H1 (cell line): ENCODE measurements at regions not wholly inside any gene's neighbourhood (a gene's known extent, or its start where the extent isn't known, plus 50 kb on each side); places are given as distances from the start of the nearest gene placed in this dataset.

Source experiments
- CTCF ChIA-PET: fragments of 300-600 bp; sonication (Branson Sonifier 250); formaldehyde crosslinking; loops from one replicate; lab custom pipeline; 2021; ENCODE audit not compliant: partially characterized antibody; lab: Charles Lee
- POLR2A ChIA-PET: fragments of 300-600 bp; sonication (Branson Sonifier 250); formaldehyde crosslinking; loops from one replicate; lab custom pipeline; 2021; ENCODE audit warnings: inconsistent platforms; ENCODE audit not compliant: partially characterized antibody; lab: Charles Lee
- DNase-seq, 2 experiments: peaks; one replicate each; pipeline versions ENCODE4 v3.0.0 to v3.0.0-alpha.2; 2010 to 2022; ENCODE audit warnings: low spot score in 2 of 2, low read depth in 1 of 2, mixed read lengths in 1 of 2
- FAIRE-seq: peaks from 2 replicates; lab custom pipeline; 2011; peaks lifted over from hg19 to GRCh38; lab: Jason Lieb, UNC
- H2AFZ ChIP-seq: 2 replicates; pipeline ENCODE4 v1.8.1; 2012; ENCODE audit warnings: low read length, inconsistent platforms
- H2AK5ac ChIP-seq: 2 replicates; pipeline ENCODE4 v1.6.1; 2013; ENCODE audit warnings: low read depth, low read length
- H2BK120ac ChIP-seq: replicated peaks from 2 replicates; pipeline ENCODE3; 2013; ENCODE audit warnings: low read depth, low read length, inconsistent platforms
- H2BK12ac ChIP-seq: 2 replicates; pipeline ENCODE4 v1.6.1; 2013; ENCODE audit warnings: low read depth, low read length
- H2BK15ac ChIP-seq: 2 replicates; pipeline ENCODE4 v1.6.1; 2013; ENCODE audit warnings: low read length
- H2BK20ac ChIP-seq: 2 replicates; pipeline ENCODE4 v1.6.1; 2013; ENCODE audit warnings: low read length
- H2BK5ac ChIP-seq: 2 replicates; pipeline ENCODE4 v1.6.1; 2013; ENCODE audit warnings: low read depth, low read length
- H3K14ac ChIP-seq: 2 replicates; pipeline ENCODE4 v1.6.1; 2013; ENCODE audit warnings: inconsistent platforms; ENCODE audit not compliant: insufficient read length
- H3K18ac ChIP-seq: 2 replicates; pipeline ENCODE4 v1.6.1; 2013; ENCODE audit warnings: low read length; ENCODE audit errors: extremely low read depth
- H3K23ac ChIP-seq: 2 replicates; pipeline ENCODE4 v1.6.1; 2013; ENCODE audit warnings: inconsistent platforms; ENCODE audit not compliant: insufficient read length
- H3K23me2 ChIP-seq: 2 replicates; pipeline ENCODE4 v1.6.1; 2013; ENCODE audit warnings: low read depth, low read length
- H3K27ac ChIP-seq: 2 replicates; pipeline ENCODE4 v1.6.1; 2011; ENCODE audit warnings: low read depth, low read length, inconsistent platforms
- H3K27me3 ChIP-seq, 4 experiments: replicated peaks in 1 of 4; 1 replicate in 1 of 4; 2 replicates in 3 of 4; pipeline versions ENCODE4 v1.6.1 to v1.8.1; 2011 to 2013; ENCODE audit warnings: low read length in 3 of 4, mild to moderate bottlenecking in 3 of 4, inconsistent platforms in 2 of 4, mixed read lengths in 2 of 4, moderate library complexity in 1 of 4; ENCODE audit not compliant: control insufficient read depth in 3 of 4, insufficient read depth in 3 of 4; ENCODE audit errors: extremely low read depth in 1 of 4
- H3K36me3 ChIP-seq, 4 experiments: 2 replicates each; pipeline versions ENCODE4 v1.6.1 to v1.8.1; 2011 to 2013; ENCODE audit warnings: mild to moderate bottlenecking in 4 of 4, low read length in 3 of 4, moderate library complexity in 2 of 4, control low read depth in 1 of 4, inconsistent platforms in 1 of 4; ENCODE audit not compliant: insufficient read depth in 4 of 4, control insufficient read depth in 2 of 4
- H3K4ac ChIP-seq: replicated peaks from 2 replicates; pipeline ENCODE3; 2013; ENCODE audit warnings: low read length, low read depth, mixed read lengths, inconsistent platforms; ENCODE audit not compliant: insufficient read length
- H3K4me1 ChIP-seq, 4 experiments: replicated peaks in 1 of 4; 1 replicate in 1 of 4; 2 replicates in 3 of 4; pipeline versions ENCODE4 v1.6.1 to v1.8.1; 2011 to 2013; ENCODE audit warnings: low read length in 3 of 4, inconsistent platforms in 2 of 4, mixed read lengths in 1 of 4; ENCODE audit not compliant: insufficient read depth in 4 of 4, control insufficient read depth in 3 of 4
- H3K4me2 ChIP-seq, 2 experiments: 2 replicates each; pipeline versions ENCODE4 v1.6.1 to v1.8.1; 2011 to 2013; ENCODE audit warnings: low read depth in 2 of 2, low read length in 2 of 2, control low read depth in 1 of 2, inconsistent platforms in 1 of 2, mild to moderate bottlenecking in 1 of 2; ENCODE audit not compliant: insufficient read depth in 1 of 2
- H3K4me3 ChIP-seq, 4 experiments: fragments of 200-600, 300-600 bp in 1 of 4; sonication (generic), shearing (Covaris generic), sonication (Bioruptor Twin) in 1 of 4; 2 replicates each; pipeline versions ENCODE4 v1.5.1 to v1.8.1; 2011 to 2016; ENCODE audit warnings: low read length in 4 of 4, low read depth in 3 of 4, control low read depth in 2 of 4, inconsistent platforms in 2 of 4, mild to moderate bottlenecking in 2 of 4, mixed read lengths in 1 of 4, moderate library complexity in 1 of 4; ENCODE audit not compliant: insufficient read depth in 2 of 4; ENCODE audit errors: extremely low read depth in 1 of 4
- H3K56ac ChIP-seq: replicated peaks from 2 replicates; pipeline ENCODE3; 2013; ENCODE audit warnings: low read depth, mild to moderate bottlenecking, mixed read lengths, low read length, inconsistent platforms; ENCODE audit not compliant: insufficient read length
- H3K79me1 ChIP-seq: 2 replicates; pipeline ENCODE4 v1.6.1; 2013; ENCODE audit warnings: low read depth, low read length, control low read depth
- H3K79me2 ChIP-seq, 2 experiments: 2 replicates each; pipeline versions ENCODE4 v1.6.1 to v1.8.1; 2012 to 2013; ENCODE audit warnings: low read length in 2 of 2, mild to moderate bottlenecking in 2 of 2, inconsistent platforms in 1 of 2; ENCODE audit not compliant: insufficient read depth in 2 of 2, control insufficient read depth in 1 of 2
- H3K9ac ChIP-seq, 4 experiments: replicated peaks in 1 of 4; 1 replicate in 1 of 4; 2 replicates in 3 of 4; pipeline versions ENCODE4 v1.6.1 to v1.8.1; 2011 to 2013; ENCODE audit warnings: low read depth in 3 of 4, low read length in 3 of 4, control low read depth in 2 of 4, mild to moderate bottlenecking in 2 of 4, moderate library complexity in 2 of 4, inconsistent platforms in 1 of 4; ENCODE audit errors: extremely low read depth in 1 of 4
- H3K9me3 ChIP-seq, 2 experiments: 2 replicates each; pipeline versions ENCODE4 v1.6.1 to v1.8.1; 2012 to 2013; ENCODE audit warnings: mild to moderate bottlenecking in 2 of 2, moderate library complexity in 2 of 2, control low read depth in 1 of 2, inconsistent platforms in 1 of 2, low read depth in 1 of 2, low read length in 1 of 2, mixed read lengths in 1 of 2; ENCODE audit not compliant: insufficient read depth in 2 of 2
- H4K20me1 ChIP-seq, 2 experiments: replicated peaks in 1 of 2; 2 replicates each; pipeline versions ENCODE3 to v1.8.1; 2011 to 2013; ENCODE audit warnings: inconsistent platforms in 2 of 2, low read length in 2 of 2, mild to moderate bottlenecking in 1 of 2; ENCODE audit not compliant: insufficient read depth in 2 of 2, control insufficient read depth in 1 of 2
- H4K5ac ChIP-seq: 2 replicates; pipeline ENCODE4 v1.6.1; 2013; ENCODE audit warnings: low read length, low read depth, mixed read lengths, inconsistent platforms; ENCODE audit not compliant: insufficient read length
- H4K8ac ChIP-seq: 2 replicates; pipeline ENCODE4 v1.8.0; 2013; ENCODE audit warnings: mild to moderate bottlenecking, moderate library complexity, low read length, inconsistent platforms; ENCODE audit not compliant: insufficient read depth; ENCODE audit errors: extremely low read depth
- H4K91ac ChIP-seq: replicated peaks from 2 replicates; pipeline ENCODE3; 2013; ENCODE audit warnings: low read length, mixed read lengths, inconsistent platforms; ENCODE audit not compliant: insufficient read length
- BACH1 ChIP-seq: IDR thresholded peaks from 2 replicates; pipeline ENCODE4 v1.6.1; 2012; ENCODE audit warnings: low read length, improper control_type of control experiment
- CBX5 ChIP-seq: fragments of 300-800, 300-1000 bp; sonication (generic); IDR thresholded peaks from 2 replicates; pipeline ENCODE4 v1.7.1; 2016; ENCODE audit warnings: antibody characterized with exemption, low read length, low read depth
- CHD2 ChIP-seq: IDR thresholded peaks from 2 replicates; pipeline ENCODE4 v1.6.1; 2012; ENCODE audit warnings: low read length, improper control_type of control experiment
- CREB1 ChIP-seq: IDR thresholded peaks from 2 replicates; pipeline ENCODE4 v1.6.1; 2012; ENCODE audit warnings: inconsistent platforms
- CTBP2 ChIP-seq: IDR thresholded peaks from 2 replicates; pipeline ENCODE4 v1.7.0; 2011; ENCODE audit warnings: borderline replicate concordance, mild to moderate bottlenecking, moderate library complexity, mixed read lengths, low read length; ENCODE audit not compliant: insufficient read depth, insufficient read length
- EP300 ChIP-seq, 2 experiments: IDR thresholded peaks; 1 replicate in 1 of 2; 2 replicates in 1 of 2; pipeline ENCODE4 v1.6.1; 2011 to 2012; ENCODE audit warnings: low read depth in 2 of 2, low read length in 2 of 2, mild to moderate bottlenecking in 2 of 2, borderline replicate concordance in 1 of 2, inconsistent platforms in 1 of 2, moderate library complexity in 1 of 2
- GTF2F1 ChIP-seq: IDR thresholded peaks from 2 replicates; pipeline ENCODE4 v1.6.1; 2012; ENCODE audit warnings: low read depth, low read length, improper control_type of control experiment, borderline replicate concordance
- POLR2AphosphoS5 ChIP-seq: IDR thresholded peaks from 2 replicates; pipeline ENCODE4 v1.6.1; 2011; ENCODE audit warnings: low read depth, low read length
- SAP30 ChIP-seq: fragments of 300-600 bp; sonication (generic); IDR thresholded peaks from 2 replicates; pipeline ENCODE4 v1.7.1; 2012; ENCODE audit warnings: low read length, moderate library complexity, mild to moderate bottlenecking, inconsistent platforms; ENCODE audit not compliant: insufficient read depth, insufficient replicate concordance
- SIN3A ChIP-seq, 2 experiments: IDR thresholded peaks in 1 of 2; conservative IDR thresholded peaks in 1 of 2; 2 replicates each; pipeline ENCODE4 v1.6.1; 2011 to 2012; ENCODE audit warnings: low read length in 2 of 2, improper control_type of control experiment in 1 of 2, low read depth in 1 of 2, mild to moderate bottlenecking in 1 of 2
- SP2 ChIP-seq: IDR thresholded peaks from 2 replicates; pipeline ENCODE4 v1.6.1; 2012; ENCODE audit warnings: mild to moderate bottlenecking, low read length, inconsistent platforms
- SP4 ChIP-seq: IDR thresholded peaks from 2 replicates; pipeline ENCODE4 v1.6.1; 2012; ENCODE audit warnings: low read length, inconsistent platforms
- TAF1 ChIP-seq: IDR thresholded peaks from 2 replicates; pipeline ENCODE4 v1.6.1; 2011; ENCODE audit warnings: mild to moderate bottlenecking, low read depth, low read length
- TAF7 ChIP-seq: optimal IDR thresholded peaks from 2 replicates; pipeline ENCODE3; 2011; ENCODE audit warnings: low read depth, mild to moderate bottlenecking, inconsistent platforms, low read length, moderate library complexity, borderline replicate concordance
- ZNF274 ChIP-seq: IDR thresholded peaks from 2 replicates; pipeline ENCODE4 v1.7.0; 2012; ENCODE audit warnings: low read length, borderline replicate concordance; ENCODE audit errors: extremely low read depth
- WGBS, 2 experiments: shearing (Covaris generic) in 1 of 2; methylation state at CpG; one replicate each; pipeline versions ENCODE4 v1.1.6 to v1.1.7; 2013 to 2015; ENCODE audit warnings: low lambda C conversion rate in 2 of 2, mixed read lengths in 2 of 2, inconsistent platforms in 1 of 2, low coverage in 1 of 2, missing lambda C conversion rate in 1 of 2; ENCODE audit not compliant: insufficient replicate concordance in 2 of 2, insufficient coverage in 1 of 2, insufficient read length in 1 of 2; ENCODE audit errors: extremely low coverage in 1 of 2, missing lambda C conversion rate in 1 of 2; 5-methylcytosine and 5-hydroxymethylcytosine counted together

GRCh38 chr16:54402270-54402669 lies 115.7 kb upstream of the IRX3 start:
- no peaks in the 10 kb centered on the region for H3K79me2 ChIP-seq
- ChIA-PET POLR2A (no interaction called here), CTCF (no interaction called here)
- no peaks in the 10 kb centered on the region for H3K79me1 ChIP-seq
- no peak overlapping the region for H4K5ac ChIP-seq
- H3K9me3 ChIP-seq = no peaks in the 10 kb centered on the region
- no peaks in the 10 kb centered on the region for H3K23me2 ChIP-seq
- no peak overlapping the region for H2BK5ac ChIP-seq
- no peak overlapping the region for H3K56ac ChIP-seq
- 0 out of 2 replicates have a peak overlapping the region, but pooled peaks have one; percentile 9 for H2BK12ac ChIP-seq
- no peaks in the 10 kb centered on the region for H4K20me1 ChIP-seq
- H3K4me1 ChIP-seq = no peaks in the 10 kb centered on the region; a peak in 1 of 7 replicates
- H3K14ac ChIP-seq = no peak overlapping the region
- no peak overlapping the region for H3K27ac ChIP-seq
- no peak for DNase-seq
- no peak overlapping the region for H2AK5ac ChIP-seq
- no peak overlapping the region for H3K23ac ChIP-seq
- H2BK120ac ChIP-seq = no peak overlapping the region
- no peak overlapping the region for H3K4me3 ChIP-seq
- H3K27me3 ChIP-seq = no peaks in the 10 kb centered on the region
- no peaks in the 10 kb centered on the region for H3K36me3 ChIP-seq
- H3K9ac ChIP-seq = no peak overlapping the region
- no peak overlapping the region for H4K91ac ChIP-seq
- no peak overlapping the region for H2AFZ ChIP-seq
- no peak overlapping the region for H3K4me2 ChIP-seq
- H2BK15ac ChIP-seq = no peak overlapping the region
- no peak overlapping the region for H2BK20ac ChIP-seq
- 76% methylated on average over 4 of the region's 4 CpGs; no CpG with 5 or more reads in 1 of the 2 experiments for WGBS, 2 experiments
- H3K4ac ChIP-seq = no peak overlapping the region
- no peak for FAIRE-seq
- no peak overlapping the region for H3K18ac ChIP-seq
- H4K8ac ChIP-seq = no peak overlapping the region
- TF ChIP-seq CREB1 = no peak
- no peak for TF ChIP-seq GTF2F1
- TF ChIP-seq TAF7 = no peak
- no peak for TF ChIP-seq CBX5
- TF ChIP-seq EP300 (IDR thresholded peaks at IDR 0.05; ENCODE audit: borderline replicate concordance in 1 of 2, low read depth in 2 of 2, low read length in 2 of 2) = no peak
- no peak for TF ChIP-seq SAP30
- no peak for TF ChIP-seq CTBP2
- TF ChIP-seq ZNF274 = no peak
- TF ChIP-seq BACH1 = no peak
- TF ChIP-seq CHD2 = no peak
- TF ChIP-seq SP4 = no peak
- no peak for TF ChIP-seq SIN3A (conservative IDR thresholded peaks at IDR 0.05 in 1 of 2, IDR thresholded peaks at IDR 0.05 in 1 of 2; ENCODE audit: low read depth in 1 of 2, low read length in 2 of 2)
- TF ChIP-seq POLR2AphosphoS5 = no peak
- TF ChIP-seq SP2 = no peak
- TF ChIP-seq TAF1 = no peak
